Middle frontal gyrus (tissue), 1 donor: ENCODE measurements at regions not wholly inside any gene's neighbourhood (a gene's known extent, or its start where the extent isn't known, plus 50 kb on each side); places are given as distances from the start of the nearest gene placed in this dataset.

Experiments
- DNase-seq: peaks from one replicate; pipeline ENCODE4 v3.0.0-alpha.2; 2015; ENCODE audit warnings: low spot score; ENCODE audit errors: extremely low spot score

DNA sequence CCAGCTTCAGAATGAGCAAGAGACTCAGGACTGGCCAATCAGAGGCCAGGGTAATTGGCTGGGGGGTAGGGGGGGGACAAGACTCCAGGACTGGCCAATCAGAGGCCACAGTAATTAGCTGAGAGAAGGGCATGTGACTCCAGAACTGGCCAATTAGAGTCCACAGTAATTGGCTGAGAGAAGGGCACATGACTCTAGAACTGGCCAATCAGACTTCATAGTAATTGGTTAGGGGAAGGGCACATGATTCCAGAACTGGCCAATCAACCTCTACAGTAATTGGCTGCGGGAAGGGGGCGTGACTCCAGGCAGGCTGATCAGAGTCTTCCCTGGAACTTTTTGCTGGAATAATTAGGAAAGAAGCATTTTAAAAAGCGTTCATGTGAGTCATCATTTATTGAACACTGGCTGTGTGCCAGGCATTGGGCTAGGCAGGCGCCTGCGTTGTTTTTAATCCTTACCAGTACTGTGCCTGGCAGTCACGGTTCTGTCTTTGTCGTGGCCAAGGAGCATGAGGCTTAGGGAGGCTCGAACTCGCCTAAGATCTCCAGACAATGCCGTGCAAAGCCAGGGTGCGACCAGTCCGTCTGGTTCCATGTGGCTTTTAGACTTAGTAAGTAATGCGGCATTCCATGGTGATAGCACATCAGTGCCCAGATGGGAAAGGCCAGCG is 508.1 kb downstream of the TBC1D22A start:
- no peak for DNase-seq

GRCh38 chr22:47269516-47270088 is 507.2 kb downstream of the TBC1D22A start:
- no peak for DNase-seq

DNA sequence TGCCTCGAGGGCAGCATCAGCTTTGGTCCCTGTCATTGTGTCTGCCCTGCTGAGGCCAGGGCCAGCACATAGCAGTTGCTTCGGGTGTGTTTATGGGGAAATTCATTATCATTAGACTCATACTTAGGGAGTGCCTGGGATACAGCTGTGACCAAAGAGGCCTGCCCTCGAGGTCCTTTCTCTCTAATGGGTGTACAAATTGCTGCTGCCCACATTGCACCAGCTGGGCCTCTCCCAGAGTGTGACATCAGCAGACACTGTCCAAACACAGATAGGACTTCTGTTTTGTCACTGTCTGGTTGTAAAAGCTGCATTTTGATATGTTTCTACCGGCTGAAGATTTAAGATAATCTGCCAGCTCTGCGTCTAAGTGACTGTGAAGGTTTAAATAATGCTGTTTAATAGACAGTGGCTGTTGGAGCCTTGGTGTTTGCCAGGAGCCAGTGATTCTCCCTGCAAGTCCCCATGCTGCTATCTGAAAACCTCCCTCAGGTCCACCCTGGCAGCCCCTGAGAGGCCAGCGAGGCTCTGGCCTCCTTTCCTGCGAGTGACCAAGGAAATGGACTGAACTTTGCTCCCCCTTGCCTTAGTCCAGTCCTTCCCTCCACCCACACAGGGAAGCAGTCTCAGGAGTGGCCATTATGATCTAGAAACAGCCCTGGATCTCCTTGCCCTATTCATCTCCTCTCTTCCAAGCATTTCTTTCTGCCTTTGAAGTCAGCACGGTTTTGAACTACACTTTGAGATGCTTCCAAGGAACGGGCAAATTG is 505.2 kb downstream of the TBC1D22A start:
- no peak for DNase-seq

GRCh38 chr22:47266329-47266728 is 503.9 kb downstream of the TBC1D22A start:
- no peak for DNase-seq

- no peak for DNase-seq
Observed at GRCh38 chr22:47260551-47260950, 498.1 kb downstream of the TBC1D22A start.

- DNase-seq, result no peak
Observed at GRCh38 chr22:47259990-47260389, 497.5 kb downstream of the TBC1D22A start.

- DNase-seq, result no peak
Observed at GRCh38 chr22:47259049-47259448, 496.6 kb downstream of the TBC1D22A start.

DNA sequence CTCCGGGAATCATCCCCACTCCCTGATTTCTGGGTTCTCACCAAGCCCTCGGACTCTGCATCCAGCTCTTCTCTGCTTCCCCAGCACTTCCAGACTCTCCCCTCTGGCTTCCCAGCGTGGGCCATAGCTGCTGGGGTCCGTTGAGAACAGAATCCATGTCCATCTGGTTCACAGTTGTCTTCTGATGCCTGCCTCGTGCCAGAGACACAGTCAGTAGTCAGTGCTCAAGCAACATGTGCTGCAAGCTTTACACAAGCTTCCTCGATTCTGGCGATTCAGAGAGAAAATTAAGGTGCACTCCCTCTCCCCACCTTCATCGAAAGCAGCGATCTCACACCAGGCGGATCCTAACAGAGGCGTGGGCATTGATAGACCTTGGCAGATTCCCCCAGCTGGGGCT is 495.5 kb downstream of the TBC1D22A start:
- DNase-seq, result no peak

DNA sequence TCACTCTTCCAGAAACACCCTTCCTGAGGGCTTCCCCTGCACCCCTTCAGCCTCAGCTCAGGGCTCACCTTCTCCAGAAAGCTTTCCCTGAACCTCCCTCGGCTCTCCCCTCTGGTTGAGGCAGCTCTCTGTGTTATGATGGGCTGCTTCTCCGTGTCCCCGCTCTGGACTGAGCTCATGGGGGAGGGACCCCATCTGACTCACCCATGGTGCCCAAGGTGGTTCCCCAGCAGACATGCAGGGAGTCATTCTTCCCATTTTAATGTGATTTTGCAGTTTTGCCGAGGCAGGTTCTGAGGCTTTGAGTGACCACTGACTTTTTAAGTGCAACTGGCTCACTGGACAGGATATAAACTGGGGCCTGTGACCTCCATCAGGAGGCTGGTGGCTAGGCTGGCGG is 495.1 kb downstream of the TBC1D22A start:
- no peak for DNase-seq

DNA sequence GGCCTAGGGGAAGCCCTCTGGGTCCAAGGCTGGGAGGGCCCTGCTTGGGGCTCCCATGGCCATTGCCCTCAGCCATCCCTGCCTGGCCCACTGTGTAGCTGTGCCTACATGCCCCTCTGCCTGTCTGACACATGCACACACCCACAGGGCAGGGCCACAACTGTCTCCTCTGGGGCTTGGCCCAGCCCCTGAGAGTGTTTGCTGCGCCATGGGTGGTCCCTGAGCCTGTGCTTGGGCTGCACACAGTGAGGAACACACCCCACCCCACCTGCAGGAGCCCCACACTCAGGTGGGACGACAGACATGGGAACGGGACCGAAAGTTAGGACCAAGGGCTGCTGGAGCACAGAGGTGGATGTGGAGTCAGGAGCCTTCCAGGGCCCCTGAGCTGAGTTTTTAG is 489.5 kb downstream of the TBC1D22A start:
- DNase-seq, result no peak

DNA sequence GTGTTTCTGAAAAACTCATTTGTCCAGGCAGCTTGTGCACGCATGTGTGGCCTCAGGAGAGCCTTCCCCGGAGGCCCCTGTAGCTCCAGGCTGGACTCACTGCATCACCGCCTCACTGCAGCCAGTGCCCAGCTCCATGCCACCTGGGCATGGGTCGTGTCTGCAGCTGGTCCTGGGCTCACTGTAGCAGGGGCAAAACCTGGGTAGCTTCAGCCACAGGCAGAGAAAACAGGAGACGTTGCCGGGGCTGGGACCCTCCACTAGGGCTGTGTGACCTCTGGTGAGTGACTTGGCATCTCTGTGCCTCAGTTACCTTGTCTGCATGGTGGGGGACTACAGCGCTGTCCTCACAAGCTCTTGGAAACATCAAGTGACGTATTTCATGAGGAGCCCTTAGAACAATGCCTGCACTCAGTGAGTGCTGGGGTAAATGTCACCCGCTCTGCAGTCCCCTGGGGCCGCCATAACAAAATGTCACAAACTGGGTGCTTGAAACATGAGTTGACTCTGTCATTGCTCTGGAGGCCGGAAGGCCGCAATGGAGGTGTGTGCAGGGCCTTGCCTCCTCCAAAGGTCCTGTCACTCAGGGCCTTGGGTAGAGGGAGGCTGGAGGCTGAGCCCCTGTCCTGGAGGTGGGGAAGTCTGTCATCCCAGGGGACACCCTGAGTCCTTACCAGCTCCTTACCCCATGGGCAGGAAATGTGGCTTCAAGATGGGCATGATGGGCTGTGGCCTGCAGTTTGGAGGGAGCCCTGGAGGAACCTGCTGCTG is 488.7 kb downstream of the TBC1D22A start:
- no peak for DNase-seq

DNA sequence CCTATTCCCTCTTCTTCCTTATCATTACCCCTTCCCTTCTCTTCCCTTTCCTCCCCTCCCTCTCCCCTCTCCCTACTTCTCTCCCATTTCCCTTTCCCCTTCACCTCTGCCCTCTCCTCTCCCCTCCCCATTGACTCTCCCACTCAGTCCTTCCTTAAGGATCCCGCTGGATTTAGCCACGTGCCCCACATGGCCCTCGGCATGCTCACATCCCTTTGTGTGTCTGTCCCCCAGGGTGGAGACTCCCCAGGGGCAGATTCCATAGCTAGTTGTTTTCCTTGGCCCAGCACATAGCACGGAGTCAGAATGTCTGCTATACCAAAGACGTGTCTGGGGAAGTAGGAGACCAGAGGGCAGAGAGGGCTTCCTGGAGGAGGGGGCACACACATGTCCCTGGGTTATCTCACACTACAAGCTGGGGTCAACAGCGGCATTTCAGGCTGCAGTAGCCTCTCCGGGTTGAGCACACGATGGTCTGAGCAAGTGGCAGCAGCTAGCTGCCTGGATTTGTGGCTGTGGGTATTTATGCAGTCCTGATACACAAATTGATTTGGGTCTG is 487.0 kb downstream of the TBC1D22A start:
- no peak for DNase-seq

DNA sequence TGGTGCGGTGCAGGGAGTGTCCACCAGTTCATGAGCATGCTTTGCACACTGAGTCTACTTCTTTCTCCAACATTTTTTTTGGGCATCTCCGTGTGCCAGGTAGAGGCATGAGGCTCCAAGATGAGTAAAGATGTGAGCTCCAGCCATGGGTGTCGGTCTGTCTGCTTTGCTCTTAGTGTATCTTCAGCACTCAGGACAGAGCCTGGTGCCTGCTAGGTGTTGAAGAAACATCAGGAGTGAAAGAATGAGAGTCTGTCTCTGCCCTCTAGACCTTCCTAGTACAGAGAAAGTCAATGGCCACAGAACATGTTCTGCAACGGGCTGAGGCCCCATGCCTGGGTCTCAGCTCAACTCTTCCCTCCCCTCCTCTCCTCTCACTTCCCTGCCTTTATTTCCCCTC is 486.5 kb downstream of the TBC1D22A start:
- DNase-seq, result no peak

DNA sequence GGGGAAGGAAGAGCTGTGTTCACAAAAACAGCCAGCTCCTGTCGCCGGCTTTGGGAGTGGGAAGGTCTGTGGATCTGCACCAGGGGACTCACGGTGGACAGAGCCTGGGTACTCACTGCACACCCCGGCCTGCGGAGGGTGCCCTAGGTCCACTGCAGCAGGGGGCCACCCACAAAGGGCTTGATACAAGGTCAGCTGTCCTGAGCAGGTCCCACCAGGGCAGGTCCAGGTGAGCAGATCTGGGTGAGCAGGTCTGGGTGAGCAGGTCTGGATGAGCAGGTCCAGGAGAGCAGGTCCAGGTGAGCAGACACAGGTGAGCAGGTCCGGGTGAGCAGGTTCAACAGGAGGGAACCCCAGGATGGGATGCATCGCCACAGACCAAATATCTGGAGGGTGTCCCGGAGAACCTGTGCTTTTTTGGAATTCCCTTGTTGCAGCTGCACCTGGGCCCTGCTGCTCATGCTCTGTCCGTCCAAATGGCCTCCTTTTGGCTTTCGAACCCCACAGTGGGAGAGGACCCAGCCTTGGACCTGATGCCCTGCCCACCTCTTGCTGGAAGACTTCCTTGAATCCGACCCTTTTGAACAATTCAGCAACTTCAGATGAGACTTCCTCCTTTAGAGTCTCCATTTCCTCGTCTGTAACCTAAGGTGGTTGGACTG is 485.3 kb downstream of the TBC1D22A start:
- DNase-seq, result no peak

- no peak for DNase-seq
Observed at GRCh38 chr22:47245786-47246185, 483.3 kb downstream of the TBC1D22A start.

GRCh38 chr22:47245286-47245685 is 482.8 kb downstream of the TBC1D22A start:
- DNase-seq, result no peak

- no peak for DNase-seq
Observed at GRCh38 chr22:47240116-47240515, 477.7 kb downstream of the TBC1D22A start.

DNA sequence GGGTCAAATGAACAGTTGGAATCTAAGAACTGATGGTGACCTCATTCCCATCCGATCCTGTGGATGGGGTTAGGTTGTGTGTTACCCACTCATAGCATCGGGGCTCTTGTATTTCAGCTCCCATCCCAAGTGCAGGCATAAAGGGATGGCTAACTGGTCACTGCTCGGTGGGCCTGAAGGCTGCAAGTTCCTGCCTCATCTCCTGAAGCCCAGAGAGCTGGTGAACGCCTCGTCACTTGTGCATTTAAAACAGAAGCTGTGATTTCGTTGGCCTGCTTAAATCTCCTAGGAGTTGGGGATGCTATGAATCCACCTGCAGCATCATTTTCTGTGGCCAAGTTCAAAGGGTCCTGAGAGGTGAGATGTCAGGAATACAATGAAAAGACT is 477.0 kb downstream of the TBC1D22A start:
- DNase-seq, result no peak

DNA sequence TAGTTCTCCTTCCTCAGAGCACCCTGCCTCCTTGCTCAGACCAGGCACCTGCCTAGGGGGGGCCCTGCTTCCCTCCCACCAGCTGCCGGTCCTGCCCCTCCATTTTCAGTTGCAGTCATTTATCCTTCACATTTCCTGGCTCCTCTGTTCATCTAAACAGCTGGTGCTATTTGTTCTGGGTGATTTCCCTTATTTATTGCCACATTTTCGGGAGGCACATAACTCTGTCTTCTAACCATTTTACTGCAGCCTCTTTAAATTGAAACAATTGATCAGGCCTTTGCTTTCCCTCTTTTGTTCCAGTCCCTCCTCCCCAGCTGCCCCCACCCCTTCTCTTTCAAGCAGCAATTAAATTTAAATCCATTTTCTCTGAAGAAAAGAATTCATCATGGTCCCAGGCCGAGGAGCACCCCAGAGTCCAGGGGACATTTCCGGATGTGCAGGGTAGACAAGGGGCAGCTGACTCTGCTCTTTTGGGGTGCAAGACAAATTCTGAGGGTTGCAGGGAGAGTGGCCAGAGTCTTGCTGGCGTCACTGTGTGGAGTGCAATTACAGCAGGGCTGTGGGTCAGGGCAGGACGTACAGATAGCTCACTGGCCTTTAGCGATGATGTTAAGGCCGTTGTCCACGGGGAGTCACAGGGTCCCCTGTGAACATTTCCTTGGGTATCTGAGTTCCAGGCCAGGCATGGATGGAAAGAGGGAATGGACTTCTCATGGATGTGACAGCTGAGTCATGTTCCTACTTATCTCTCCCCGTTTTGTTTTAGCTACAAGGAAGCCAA is 476.4 kb downstream of the TBC1D22A start:
- DNase-seq, result no peak

- no peak for DNase-seq
Observed at GRCh38 chr22:47237890-47238480, 475.5 kb downstream of the TBC1D22A start.
